Stimulated activated CD4-positive, alpha-beta T cell treated with anti-CD3 and anti-CD28 coated beads, Interleukin-2, amount 100 ng/mL, for 4 hours (primary cell): ENCODE measurements at regions not wholly inside any gene's neighbourhood (a gene's known extent, or its start where the extent isn't known, plus 50 kb on each side); places are given as distances from the start of the nearest gene placed in this dataset.
"Not testable (repeated sequence)": the region's sequence is repeated elsewhere in the genome, so short reads cannot be mapped to it uniquely, and the experiment has no call there.

Source experiments
- DNase-seq: peaks from one replicate; pipeline ENCODE4 v3.0.0-alpha.2; 2020; ENCODE audit warnings: low read depth

DNA sequence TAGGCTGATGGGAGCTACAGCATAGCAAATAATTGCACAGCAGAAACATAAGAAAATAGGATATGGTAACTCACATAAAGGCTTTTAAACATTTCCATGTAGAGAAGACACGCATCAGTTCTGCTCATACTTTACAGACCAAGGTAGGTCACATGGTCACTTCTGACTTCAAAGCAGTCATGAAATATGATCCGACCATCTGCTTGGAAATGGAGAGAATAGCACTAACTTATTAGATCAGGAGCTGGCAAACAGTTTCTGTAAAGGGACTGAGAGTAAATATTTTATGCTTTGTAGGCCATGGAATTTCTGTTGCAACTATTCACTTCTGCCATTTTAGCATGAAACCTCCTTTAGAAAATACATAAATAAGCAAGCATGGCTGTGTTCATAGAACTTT is 936.6 kb upstream of the FANCL start:
- DNase-seq, result no peak

DNA sequence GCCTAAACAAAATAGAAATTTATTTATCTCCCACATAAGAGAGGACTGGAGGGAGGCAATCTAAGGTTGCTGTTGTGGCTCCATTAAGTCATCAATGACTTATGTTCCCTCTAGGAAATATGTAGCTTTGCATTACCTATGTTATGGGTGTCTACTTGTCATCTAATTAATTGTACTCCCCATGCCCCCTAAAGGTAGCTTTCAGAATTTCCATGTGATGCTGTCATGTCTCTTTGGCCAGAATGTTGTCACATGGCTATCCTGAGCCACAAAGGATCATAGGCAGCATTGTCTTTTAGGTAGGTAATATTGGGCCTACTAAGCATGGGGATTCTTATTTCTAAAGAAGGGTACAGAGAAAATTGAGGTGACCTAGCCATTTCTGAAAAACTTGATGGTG is 935.6 kb upstream of the FANCL start:
- DNase-seq, result no peak

DNA sequence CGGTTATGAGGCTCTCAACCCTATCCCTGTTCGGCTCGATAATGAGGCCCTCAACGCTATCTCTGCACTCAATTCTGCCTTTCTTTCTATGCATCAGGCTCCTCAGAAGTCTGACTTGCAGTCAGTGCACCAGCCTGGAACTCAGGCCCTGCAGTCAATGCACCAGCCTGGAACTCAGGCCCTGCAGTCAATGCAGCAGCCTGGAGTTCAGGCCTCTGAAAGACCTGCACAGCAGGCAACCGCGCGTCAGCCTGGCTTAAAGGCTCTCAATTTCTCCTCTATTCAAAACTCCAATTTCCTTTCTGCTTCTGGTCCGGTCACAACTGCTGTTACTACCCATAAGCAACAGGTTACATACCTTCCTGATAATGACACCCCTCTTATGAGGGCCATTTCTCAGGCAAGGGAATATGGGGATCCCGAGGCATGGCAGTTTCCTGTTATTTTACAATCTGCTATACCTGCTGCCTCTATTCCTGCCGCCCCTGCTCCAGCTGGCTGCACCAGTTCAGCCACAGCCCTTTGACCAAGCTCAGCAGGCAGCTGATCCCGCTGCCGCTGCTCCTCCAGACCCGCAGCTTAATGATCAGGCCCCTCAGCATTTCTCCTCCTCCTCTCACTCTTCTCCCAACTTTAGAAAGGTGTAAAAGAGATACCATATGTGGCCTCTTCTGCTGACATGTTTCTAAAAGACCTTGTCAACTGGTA is 933.6 kb upstream of the FANCL start:
- no peak for DNase-seq

DNA sequence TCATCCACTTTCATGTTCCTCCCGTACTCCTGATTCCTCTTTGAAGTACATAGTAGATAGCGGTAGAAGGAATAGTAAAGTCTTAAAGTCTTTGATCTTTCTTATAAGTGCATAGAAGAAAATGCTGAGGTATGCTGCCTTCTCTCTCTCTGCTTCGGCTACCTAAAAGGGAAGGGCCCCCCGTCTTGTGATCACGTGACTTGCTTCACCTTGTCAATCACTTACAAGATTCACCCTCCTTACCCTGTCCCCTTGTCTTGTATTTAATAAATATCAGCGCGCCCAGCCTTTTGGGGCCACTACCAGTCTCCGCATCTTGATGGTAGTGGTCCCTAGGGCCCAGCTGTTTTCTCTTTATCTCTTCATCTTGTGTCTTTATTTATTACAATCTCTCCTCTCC is 932.2 kb upstream of the FANCL start:
- DNase-seq, result no peak

DNA sequence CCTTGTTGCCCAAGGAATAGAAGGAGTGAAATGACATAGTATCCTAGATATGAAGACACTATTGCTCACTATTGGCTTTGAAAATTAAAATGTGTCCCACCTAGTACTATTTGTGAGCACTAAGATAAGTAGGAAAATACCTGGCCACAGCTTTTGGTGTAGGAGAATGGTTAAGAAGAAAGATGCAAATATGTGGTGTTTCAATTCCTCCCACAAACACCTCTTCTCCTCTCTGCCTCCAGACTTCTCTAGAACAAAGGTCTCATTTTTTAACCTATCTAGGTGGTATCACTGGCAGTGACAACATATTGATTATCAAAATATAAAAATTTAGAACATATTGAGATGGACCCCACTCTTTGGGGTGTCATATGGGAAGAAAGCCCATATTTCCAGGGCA is 929.9 kb upstream of the FANCL start:
- DNase-seq, result no peak

DNA sequence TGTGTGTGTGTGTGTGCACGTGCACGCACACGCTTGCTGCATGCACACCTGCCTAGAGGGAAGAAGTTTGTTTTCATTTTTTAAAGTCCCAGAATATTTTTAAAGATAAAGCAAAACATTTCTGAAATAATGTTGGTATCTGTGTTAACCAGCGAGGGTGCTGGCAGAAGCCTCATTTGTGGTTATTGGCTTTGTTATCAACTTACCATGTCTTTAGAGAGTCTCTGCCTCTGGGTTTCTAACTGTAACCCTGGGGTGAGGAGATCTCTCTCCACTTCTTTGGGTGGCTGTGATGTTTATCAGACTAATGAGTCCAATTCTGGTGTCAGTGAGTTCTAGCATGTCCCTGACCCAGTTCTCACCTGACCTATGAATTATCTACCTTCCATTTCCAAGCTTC is 927.6 kb upstream of the FANCL start:
- DNase-seq, result no peak

DNA sequence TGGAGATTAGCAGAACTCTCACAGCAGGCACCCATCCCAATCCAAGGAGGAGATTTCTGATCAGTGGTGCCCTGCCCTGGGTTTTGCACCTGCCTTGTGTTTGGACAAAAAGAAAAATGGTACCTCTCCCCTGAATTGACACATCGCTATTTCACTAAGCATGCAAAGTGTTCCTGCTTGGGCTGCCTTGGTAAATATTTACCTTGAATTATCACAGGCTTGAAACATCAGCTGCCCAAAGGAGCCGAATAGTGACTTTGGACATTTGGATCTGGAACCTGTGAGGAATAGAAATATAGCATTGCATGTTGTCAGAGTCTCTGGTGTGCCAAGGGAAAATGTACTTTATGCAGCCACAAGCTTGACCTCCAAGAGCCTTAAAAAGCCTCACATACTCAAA is 926.4 kb upstream of the FANCL start:
- no peak for DNase-seq

DNA sequence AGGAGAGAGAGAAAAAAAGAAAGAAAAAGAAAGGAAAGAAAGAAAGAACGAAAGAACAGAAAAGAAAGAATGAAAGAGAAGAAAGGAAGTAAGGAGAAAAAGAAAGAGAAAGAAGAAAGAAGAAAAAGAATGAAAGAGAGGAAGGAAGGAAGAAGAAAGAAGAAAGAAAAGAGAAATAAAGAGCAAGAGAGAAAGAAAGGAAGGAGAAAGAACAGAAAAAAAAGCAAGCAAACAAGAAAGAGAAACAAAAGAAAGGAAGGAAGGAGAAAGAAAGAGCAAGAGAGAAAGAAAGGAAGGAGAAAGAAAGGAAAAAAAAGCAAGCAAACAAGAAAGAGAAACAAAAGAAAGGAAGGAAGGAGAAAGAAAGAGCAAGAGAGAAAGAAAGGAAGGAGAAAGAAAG is 916.8 kb upstream of the FANCL start:
- DNase-seq, result not testable (repeated sequence)

DNA sequence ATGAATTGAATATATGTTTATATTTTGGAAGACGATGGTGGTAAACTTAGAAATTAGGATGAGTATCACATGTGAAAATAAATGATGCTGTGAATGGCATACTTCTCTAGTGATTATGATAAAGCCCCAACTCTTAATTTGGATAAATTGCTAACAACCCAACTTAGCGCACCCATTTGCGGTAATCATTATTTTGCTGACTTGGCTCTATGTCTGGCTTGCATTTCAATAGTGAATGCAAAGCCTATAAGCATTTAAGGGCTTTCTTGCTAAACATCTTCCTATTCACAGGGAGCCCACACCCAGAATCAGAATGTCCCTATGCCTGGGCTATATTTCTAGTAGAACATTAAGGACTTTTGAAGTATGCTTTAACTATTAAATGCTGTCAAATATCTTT is 910.7 kb upstream of the FANCL start:
- no peak for DNase-seq

DNA sequence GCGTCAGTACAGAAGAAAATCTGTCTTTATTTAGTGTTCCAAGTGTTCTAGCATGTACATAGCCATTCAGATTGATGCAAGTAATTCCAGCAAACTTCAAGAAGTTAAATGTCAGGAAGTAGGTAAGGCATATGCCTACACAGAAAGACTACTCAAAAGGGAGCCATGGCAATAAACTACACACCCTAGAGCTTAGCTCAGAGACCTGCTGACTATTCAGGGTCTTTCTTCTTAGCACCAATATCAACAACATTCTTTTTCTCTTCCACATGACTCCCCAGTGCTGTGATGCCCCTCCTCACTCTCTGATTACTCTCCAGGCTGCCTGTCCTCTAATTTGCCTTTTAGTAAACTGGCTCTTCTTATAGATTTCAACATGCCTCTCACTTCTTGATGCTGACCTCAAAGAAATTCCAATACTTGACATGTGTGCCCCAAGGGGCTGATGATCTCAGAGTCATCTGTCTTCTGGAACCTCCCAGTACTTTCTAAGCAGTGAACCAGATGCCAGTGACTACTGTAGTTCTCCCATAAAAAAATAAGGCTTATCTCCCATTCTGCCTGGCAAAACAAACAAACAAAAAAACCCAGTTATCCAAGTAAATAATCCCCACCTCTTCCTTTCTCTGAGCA is 909.2 kb upstream of the FANCL start:
- DNase-seq, result no peak

DNA sequence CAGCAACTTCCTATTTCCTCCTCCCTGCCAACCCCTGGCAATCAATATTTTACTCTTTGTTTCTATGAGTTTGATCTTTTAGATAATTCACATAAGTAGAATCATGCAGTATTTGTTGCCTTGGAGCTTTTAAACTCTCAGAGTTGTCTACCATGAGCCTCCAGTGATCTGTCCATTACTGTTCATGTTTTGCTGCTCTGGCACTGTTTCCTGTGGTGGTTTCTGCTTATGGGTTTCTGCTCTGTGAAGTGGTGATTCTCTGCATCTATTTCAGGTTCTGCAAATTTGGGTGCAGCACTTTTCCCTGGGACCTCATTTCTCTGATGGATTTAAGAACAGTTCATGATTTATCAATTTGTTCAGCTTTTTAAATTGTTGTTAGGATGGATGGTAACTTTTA is 908.1 kb upstream of the FANCL start:
- DNase-seq, result no peak

DNA sequence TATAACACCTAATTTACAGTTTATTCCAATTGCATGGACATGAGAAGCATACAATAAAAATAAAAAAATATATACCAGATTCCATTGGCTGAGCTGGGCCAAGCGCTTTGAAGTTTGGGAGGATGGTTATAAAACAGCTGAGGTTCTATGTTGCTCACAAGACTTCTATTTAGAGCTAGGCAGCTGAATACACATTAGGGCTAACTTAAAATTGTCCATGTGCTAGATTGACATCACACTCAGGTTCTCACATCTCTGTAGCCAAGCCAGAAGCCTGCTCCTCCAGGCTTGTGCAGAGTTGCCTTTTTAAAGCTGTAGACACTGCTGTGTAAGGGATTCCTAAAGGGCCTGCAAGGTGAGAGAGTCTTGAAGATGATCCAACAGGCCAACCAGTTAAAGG is 871.1 kb upstream of the FANCL start:
- DNase-seq, result no peak

DNA sequence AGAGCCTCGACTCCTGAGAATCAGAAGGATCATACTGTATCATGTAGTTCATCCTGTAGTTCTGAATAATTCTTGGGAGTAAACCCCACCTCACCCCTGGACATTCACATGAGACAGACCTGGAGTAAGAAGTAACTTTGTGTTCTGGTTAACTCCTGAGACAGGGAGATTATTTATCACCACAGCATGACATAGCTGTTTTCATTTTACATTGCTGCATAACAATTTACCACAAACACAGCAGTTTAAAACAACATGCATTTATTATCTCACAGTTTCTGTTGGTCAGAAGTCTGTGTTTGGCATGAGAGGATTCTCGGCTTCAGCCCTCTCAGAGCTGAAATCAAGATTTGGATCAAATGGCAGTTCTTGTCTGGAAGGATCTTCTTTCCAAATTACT is 855.8 kb upstream of the FANCL start:
- no peak for DNase-seq

DNA sequence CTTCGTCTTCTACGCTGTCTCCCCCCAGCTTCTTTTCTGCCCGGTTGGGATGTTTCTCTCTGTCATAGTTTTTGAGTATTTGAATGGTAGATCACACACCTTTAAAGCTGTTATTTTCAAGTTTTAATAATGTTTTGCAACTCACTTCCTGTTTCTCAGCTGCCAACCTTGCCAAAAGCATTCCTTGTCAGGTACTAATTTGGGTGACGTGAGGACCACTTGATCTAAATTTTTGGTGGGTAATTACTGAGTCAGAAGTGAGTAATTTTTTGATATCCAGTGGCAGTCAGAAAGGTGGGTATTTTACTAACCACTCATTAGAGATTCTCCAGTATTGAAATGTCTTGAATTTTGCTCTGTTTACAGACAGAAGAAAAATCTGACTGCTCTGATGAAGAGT is 852.4 kb upstream of the FANCL start:
- DNase-seq, result no peak

DNA sequence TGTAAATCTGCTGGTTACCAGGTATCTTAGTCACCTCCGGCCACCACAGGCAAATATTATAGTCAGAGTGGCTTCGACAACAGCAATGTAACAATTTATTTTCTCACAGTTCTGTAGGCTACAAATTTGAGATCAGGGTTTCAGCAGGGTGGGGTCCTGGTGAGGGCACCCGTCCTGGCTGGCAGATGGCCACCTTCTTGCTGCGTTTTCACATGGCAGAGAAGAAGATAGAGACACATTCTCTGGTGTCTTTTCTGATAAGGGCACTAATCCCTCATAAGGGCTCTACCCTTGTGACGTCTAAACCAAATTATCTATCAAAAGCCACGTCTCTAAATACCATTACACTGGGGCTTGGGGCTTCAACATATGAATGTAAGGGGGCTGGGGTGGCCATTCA is 843.2 kb upstream of the FANCL start:
- DNase-seq, result no peak

DNA sequence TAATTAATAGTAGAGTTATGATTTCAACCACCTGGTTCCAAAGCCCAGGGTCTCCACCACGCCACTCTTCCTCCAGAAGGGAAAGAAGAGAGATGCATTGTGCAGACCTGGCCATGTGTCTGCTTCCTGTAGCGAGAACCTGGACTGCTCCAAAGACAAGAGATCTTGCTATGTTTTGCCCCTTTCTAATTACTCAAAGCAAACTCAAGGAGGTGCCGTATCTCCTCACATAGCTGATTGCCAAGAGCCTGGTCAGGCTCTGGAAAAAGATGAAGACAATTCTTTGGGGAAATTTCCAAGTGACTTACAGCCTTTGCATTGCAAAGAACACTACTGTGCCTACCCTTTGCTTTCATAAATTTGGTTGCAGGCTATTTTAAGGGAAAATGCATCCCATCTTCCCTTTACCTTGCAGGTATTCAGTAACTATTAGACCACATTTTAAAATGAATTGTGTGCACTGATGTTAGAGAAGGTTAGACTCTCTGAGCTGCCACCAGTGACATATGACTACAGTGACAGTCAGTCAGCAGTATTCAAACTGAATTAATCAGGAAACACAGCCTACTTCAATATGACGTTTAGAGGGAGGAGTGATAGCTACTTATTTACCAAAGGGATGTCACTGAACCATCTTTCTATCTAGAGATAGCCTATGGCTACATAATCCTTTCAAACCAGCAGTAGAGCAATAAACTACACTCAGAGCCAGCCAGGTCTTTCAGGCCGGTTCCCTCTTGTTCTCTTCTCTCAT is 842.1 kb upstream of the FANCL start:
- no peak for DNase-seq

DNA sequence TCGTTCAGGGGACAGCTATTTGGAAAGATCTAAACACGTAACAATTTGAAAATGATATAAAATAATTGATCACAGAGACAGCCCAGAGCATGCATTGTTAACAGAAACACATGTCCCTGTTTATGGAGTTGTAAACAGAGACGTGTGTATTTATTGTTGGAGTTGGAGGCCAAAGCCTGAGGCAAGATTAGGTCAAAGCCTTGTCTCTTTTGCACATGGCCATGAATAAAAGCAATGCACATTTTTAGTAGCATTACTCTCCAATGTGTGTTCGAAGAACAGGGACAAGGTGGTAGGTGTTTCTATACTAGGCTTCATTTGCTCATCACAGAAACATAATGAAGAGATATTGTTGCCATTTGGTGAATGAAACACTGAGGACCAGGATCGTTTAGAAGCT is 841.5 kb upstream of the FANCL start:
- DNase-seq, result no peak

DNA sequence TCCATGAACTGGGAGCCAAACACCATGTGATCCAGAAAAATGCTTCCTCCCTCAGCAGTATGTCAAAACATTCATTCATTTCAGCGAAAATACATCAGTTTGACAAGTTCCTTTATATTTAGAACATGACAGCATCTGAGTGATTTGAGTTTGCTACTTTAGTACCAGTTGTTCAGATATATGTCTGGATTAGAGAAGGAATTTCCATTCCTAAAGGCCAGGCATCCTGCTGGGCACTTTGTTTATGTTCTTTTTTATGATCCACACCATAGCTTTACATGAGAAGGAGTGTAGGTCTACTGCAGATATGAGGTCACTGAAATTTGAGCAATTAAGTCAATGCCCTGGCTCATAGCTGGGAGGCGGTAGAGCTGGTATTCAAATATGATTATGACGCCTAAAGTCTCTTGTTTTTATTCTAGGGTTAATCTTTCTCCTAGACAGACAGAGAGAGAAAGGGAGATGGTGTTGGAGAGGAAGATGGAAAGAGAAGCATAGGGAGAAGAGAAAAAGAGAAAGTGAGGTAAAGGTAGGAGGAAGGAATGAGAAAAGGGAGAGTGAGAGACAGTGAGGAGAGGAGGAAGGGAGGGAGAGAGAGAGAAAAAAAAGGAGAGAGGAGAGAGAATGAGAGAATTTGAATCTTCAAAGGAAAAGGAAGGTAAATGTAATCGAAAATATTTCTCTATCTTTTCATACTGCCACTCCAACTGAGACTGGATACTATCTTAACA is 839.5 kb upstream of the FANCL start:
- no peak for DNase-seq

DNA sequence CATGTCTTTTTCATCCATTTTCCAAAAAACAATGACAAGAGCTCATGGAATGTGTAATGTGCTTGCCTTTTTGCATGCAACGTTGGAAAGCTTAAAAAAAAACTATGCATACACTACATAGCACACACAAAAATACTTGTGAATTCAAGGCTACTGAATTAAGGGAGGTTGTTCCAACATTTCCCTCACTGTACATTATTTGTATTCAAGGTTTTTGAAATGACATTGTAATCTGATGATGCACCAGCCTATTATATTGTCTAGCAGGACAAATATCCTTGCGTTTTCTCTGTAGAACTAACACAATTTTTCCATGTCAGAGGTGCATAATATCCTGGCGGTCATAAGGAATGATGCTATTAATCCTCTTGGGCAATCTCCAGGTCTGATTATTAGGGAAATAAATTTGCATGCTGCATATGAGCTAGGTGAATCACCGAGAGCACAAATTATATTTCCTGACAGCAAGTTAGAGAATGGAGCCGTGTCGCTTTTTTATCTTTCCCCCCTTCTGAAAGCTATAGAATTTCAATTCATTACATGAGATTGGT is 836.9 kb upstream of the FANCL start:
- DNase-seq, result no peak

DNA sequence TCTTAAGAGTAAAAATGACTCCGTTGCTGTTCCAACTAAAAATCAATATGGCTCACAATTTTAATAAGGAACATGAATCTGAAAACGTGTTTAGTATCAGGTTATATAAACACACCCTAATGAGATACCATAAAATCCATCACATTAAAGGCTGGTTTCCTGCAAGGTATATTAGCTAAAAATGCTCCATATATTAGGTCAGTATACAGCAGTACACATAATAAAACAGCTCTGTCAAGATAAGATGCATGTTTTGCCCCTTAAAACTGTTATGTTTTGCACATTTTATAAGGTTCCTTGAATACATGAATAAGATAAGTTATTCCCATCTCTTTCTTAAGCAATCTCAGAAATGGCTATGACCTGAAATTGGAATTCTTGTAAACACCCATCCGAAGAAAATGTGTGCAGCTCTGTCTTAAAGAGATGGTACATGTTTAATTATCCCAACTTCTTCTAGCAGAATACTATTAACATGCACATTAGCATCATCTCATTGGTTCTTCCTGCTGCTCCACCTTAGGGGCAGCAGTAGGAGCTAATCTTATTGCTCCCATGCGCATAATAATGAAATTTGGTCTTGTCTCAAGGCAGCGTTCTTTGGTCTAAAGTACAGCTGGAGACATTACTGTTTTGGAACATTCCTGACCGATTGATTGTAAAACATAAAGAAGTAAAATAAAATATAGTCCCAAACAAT is 836.1 kb upstream of the FANCL start:
- DNase-seq, result no peak

DNA sequence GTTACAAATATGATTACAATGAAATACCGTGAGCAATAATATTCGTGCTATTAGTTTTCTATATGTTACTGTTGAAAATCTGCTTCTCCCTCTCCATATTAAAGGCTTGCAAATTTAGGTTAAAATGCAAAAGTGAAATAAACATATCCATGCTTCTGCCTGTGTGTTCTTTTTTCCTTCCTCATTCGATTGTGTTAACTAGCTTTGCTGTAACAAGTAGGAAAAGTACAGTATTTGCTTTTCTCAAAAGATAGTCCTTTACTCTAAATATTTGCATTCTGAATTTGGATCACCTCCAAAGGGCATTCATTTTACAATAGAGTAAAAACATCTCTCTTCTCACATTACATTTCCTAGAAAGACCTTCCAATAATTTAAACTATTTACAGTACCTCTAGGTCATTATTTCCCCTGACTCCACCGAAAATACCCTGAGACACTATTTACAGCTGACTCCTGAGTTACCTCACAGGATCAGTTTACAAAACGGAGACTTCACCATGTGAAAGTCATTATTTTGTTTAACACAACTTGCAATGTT is 835.0 kb upstream of the FANCL start:
- DNase-seq, result no peak

DNA sequence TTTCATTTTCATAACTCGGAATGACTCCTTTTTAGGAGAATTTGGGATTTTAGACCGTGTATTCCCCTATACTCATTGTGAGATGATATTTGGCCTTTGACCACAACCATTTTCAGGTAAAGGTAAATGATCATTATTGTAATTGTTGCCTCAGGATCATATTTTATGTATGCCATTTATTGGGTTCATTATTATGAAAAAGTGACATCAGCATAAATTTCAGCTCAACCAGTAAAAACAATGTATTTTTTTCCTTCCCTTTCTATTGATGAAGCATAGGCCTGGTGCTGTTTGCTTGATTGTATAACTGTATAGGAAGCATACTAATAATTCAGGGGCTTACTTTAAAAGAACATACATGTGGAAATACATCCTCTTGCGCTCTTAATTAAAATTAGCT is 832.9 kb upstream of the FANCL start:
- DNase-seq, result no peak
